Activated T-helper 2 cell treated with anti-CD3 and anti-CD28 coated beads, Interferon-gamma antibody, Interleukin-2, Interleukin-4, amounts not matched to agents 10 μg/mL and 5 μg/mL and 100 μg/mL, durations not matched to agents 14 hours and 24 hours and 36 hours (primary cell): ENCODE measurements at regions not wholly inside any gene's neighbourhood (a gene's known extent, or its start where the extent isn't known, plus 50 kb on each side); places are given as distances from the start of the nearest gene placed in this dataset.

Experiments used
- DNase-seq: peaks from one replicate; pipeline ENCODE4 v3.0.0; 2021; ENCODE audit warnings: low spot score
- H3K27ac Mint-ChIP-seq: one replicate; pipeline ENCODE4 v1.8.0; 2021; ENCODE audit warnings: mixed read lengths
- H3K27me3 Mint-ChIP-seq: one replicate; pipeline ENCODE4 v1.8.0; 2021; ENCODE audit warnings: low read depth, mixed read lengths
- H3K36me3 Mint-ChIP-seq: one replicate; pipeline ENCODE4 v1.8.0; 2021; ENCODE audit warnings: low read depth, mixed read lengths
- H3K4me1 Mint-ChIP-seq: one replicate; pipeline ENCODE4 v1.8.0; 2021; ENCODE audit warnings: low read depth, mixed read lengths
- H3K4me3 Mint-ChIP-seq: one replicate; pipeline ENCODE4 v1.8.0; 2021; ENCODE audit warnings: low read depth, mild to moderate bottlenecking, moderate library complexity, mixed read lengths
- H3K9me3 Mint-ChIP-seq: one replicate; pipeline ENCODE4 v1.8.0; 2021; ENCODE audit warnings: mixed read lengths
- intact Hi-C: fragments of 100-400 bp; cut with micrococcal nuclease; formaldehyde crosslinking; loops from one replicate; pipeline ENCODE4 v1.15.1; 2023

GRCh38 chr3:194928831-194929577, 243.3 kb downstream of the FAM43A start:
- Mint-ChIP-seq H3K27ac (no peak overlapping the region), H3K9me3 (no peaks in the 10 kb centered on the region), H3K4me3 (no peak overlapping the region), H3K4me1 (no peaks in the 10 kb centered on the region), H3K36me3 (no peaks in the 10 kb centered on the region), H3K27me3 (peaks cover 16% of the 10 kb centered on the region)
- intact Hi-C loops, result no loop called here
- no peak for DNase-seq

DNA sequence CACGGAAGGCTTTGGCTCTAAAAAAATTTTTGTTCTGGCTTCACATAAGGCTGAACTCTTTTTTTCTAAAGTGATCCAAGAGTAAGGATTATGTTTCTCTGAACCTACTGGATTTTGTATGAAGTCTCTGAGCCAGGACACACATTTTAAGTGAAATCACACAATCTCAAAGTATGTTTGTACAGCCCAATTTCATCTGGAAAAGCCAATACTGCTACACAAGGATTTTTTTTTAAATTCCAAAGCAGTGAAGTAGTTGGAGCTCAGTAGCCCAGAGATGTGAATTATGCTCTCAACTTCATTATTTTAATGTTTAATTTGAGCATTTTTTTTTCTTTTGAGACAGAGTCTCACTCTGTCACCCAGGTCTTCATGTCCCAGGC, 243.9 kb downstream of the FAM43A start:
- intact Hi-C loops, result no loop called here
- Mint-ChIP-seq H3K4me3 (no peak overlapping the region), H3K27me3 (peaks cover 12% of the 10 kb centered on the region), H3K27ac (no peak overlapping the region), H3K36me3 (no peaks in the 10 kb centered on the region), H3K9me3 (no peaks in the 10 kb centered on the region), H3K4me1 (no peaks in the 10 kb centered on the region)
- DNase-seq, result no peak

GRCh38 chr3:194930377-194931204, 244.9 kb downstream of the FAM43A start:
- peaks cover 9% of the 10 kb centered on the region for H3K27me3 Mint-ChIP-seq
- H3K36me3 Mint-ChIP-seq, result no peaks in the 10 kb centered on the region
- H3K9me3 Mint-ChIP-seq, result no peaks in the 10 kb centered on the region
- H3K4me1 Mint-ChIP-seq, result no peaks in the 10 kb centered on the region
- intact Hi-C loops, result no loop called here
- H3K4me3 Mint-ChIP-seq, result no peak overlapping the region
- no peak for DNase-seq
- no peak overlapping the region for H3K27ac Mint-ChIP-seq

GRCh38 chr3:194931347-194931746, 245.7 kb downstream of the FAM43A start:
- no peaks in the 10 kb centered on the region for H3K4me1 Mint-ChIP-seq
- DNase-seq, result no peak
- no peaks in the 10 kb centered on the region for H3K9me3 Mint-ChIP-seq
- intact Hi-C loops, result no loop called here
- H3K27ac Mint-ChIP-seq, result no peak overlapping the region
- no peak overlapping the region for H3K4me3 Mint-ChIP-seq
- no peaks in the 10 kb centered on the region for H3K36me3 Mint-ChIP-seq
- peaks cover 8% of the 10 kb centered on the region for H3K27me3 Mint-ChIP-seq

GRCh38 chr3:194931865-194932264, 246.2 kb downstream of the FAM43A start:
- no peaks in the 10 kb centered on the region for H3K4me1 Mint-ChIP-seq
- DNase-seq, result no peak
- H3K4me3 Mint-ChIP-seq, result no peak overlapping the region
- H3K27ac Mint-ChIP-seq, result no peak overlapping the region
- intact Hi-C loops, result no loop called here
- peaks cover 6% of the 10 kb centered on the region for H3K27me3 Mint-ChIP-seq
- no peaks in the 10 kb centered on the region for H3K36me3 Mint-ChIP-seq
- H3K9me3 Mint-ChIP-seq, result no peaks in the 10 kb centered on the region

GRCh38 chr3:194933465-194933864, 247.8 kb downstream of the FAM43A start:
- intact Hi-C loops, result no loop called here
- Mint-ChIP-seq H3K36me3 (no peaks in the 10 kb centered on the region), H3K27me3 (peaks cover 6% of the 10 kb centered on the region), H3K27ac (no peak overlapping the region), H3K4me3 (no peak overlapping the region), H3K9me3 (no peaks in the 10 kb centered on the region), H3K4me1 (no peaks in the 10 kb centered on the region)
- DNase-seq, result no peak

DNA sequence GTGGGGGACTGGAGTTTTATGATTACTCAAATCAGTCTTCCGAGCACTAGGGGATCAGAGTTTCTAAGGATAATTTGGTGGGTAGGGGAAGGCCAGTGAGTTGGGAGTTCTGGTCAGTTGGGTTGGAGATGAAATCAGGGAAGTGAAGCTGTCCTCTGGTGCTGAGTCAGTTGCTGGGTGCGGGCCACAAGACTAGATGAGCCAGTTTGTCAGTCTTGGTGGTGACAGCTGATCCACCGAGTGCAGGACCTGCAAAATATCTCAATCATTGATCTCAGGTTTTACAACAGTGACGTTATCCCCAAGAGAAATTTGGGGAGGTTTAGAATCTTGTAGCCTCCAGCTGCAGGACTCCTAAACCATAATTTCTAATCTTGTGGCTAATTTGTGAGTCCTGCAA, 249.4 kb downstream of the FAM43A start:
- Mint-ChIP-seq H3K27ac (no peak overlapping the region), H3K4me3 (no peak overlapping the region), H3K9me3 (no peaks in the 10 kb centered on the region), H3K36me3 (no peaks in the 10 kb centered on the region), H3K27me3 (peaks cover 6% of the 10 kb centered on the region), H3K4me1 (no peaks in the 10 kb centered on the region)
- DNase-seq, result no peak
- intact Hi-C loops, result no loop called here

GRCh38 chr3:194935632-194936470, 250.2 kb downstream of the FAM43A start:
- no peak overlapping the region for H3K4me3 Mint-ChIP-seq
- peaks cover 6% of the 10 kb centered on the region for H3K27me3 Mint-ChIP-seq
- no peak for DNase-seq
- H3K27ac Mint-ChIP-seq, result no peak overlapping the region
- no peaks in the 10 kb centered on the region for H3K36me3 Mint-ChIP-seq
- H3K9me3 Mint-ChIP-seq, result no peaks in the 10 kb centered on the region
- intact Hi-C loops, result no loop called here
- no peaks in the 10 kb centered on the region for H3K4me1 Mint-ChIP-seq

DNA sequence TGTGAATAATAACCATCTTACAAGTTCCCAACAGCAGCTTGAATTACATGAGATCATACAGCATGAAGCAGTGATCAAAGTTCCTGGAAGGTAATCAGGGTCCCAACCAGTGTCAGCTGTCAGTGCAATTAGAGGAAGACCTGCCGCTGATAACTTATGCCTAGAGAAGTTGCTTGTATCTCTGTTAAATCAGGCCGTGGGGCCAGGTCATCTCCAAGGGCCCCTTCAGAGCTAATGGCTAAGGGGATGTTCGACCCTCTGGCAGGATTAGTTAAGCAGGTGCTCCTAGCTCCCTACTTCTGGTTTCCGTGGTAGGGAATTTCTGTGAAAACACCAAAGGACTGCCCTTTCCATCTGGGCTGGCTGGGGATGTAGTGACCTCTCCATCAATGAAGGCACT, 251.0 kb downstream of the FAM43A start:
- no peak overlapping the region for H3K27ac Mint-ChIP-seq
- H3K4me1 Mint-ChIP-seq, result no peaks in the 10 kb centered on the region
- intact Hi-C loops, result no loop called here
- peaks cover 6% of the 10 kb centered on the region for H3K27me3 Mint-ChIP-seq
- no peaks in the 10 kb centered on the region for H3K36me3 Mint-ChIP-seq
- no peak for DNase-seq
- no peak overlapping the region for H3K4me3 Mint-ChIP-seq
- no peaks in the 10 kb centered on the region for H3K9me3 Mint-ChIP-seq

GRCh38 chr3:194937144-194937543, 251.5 kb downstream of the FAM43A start:
- H3K27me3 Mint-ChIP-seq, result peaks cover 3% of the 10 kb centered on the region
- no peak overlapping the region for H3K4me3 Mint-ChIP-seq
- no peak for DNase-seq
- no peaks in the 10 kb centered on the region for H3K4me1 Mint-ChIP-seq
- no peaks in the 10 kb centered on the region for H3K36me3 Mint-ChIP-seq
- intact Hi-C loops, result no loop called here
- no peak overlapping the region for H3K27ac Mint-ChIP-seq
- no peaks in the 10 kb centered on the region for H3K9me3 Mint-ChIP-seq

- peaks cover 3% of the 10 kb centered on the region for H3K27me3 Mint-ChIP-seq
- H3K4me1 Mint-ChIP-seq, result no peaks in the 10 kb centered on the region
- H3K9me3 Mint-ChIP-seq, result no peaks in the 10 kb centered on the region
Measured at GRCh38 chr3:194937882-194938321, 252.2 kb downstream of the FAM43A start.

DNA sequence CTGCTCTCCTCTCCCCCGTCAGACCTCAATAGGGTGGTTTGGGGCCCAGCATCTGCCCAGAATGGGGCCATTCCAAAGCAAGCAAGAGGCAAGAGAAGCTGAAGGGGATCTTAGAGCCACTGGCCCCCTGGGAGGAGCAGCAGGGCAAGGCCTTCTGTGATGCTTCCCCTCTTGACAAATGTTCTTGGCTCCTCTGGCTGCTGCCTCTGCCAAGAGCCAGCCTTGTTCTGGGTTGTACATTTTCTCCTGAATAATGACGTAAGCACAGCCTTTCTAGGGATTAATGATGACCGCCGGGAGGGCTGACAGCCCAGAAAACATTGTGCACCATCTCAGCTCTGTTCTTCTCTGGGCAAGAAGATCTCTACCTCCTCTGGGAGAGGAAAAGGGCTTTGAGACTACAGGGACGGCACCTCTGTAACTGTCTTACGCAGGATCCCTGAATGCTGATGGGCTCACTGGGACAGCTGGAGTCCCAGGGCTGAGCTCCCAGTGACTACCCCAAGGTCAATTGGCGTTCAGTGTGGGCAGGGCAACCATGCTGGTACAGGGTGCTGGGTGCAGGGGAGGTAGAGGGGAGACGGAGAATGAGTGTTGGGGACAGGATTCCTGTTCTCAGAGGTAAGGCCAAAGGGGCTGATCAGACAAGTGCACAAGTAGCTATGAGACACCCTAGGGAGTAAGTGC, 253.3 kb downstream of the FAM43A start:
- Mint-ChIP-seq H3K9me3 (no peaks in the 10 kb centered on the region), H3K27me3 (no peaks in the 10 kb centered on the region), H3K27ac (no peak overlapping the region), H3K36me3 (no peaks in the 10 kb centered on the region), H3K4me1 (no peaks in the 10 kb centered on the region), H3K4me3 (no peak overlapping the region)
- intact Hi-C loops, result no loop called here
- no peak for DNase-seq

More at GRCh38 chr3:194937882-194938321, 252.2 kb downstream of the FAM43A start:
- H3K4me3 Mint-ChIP-seq, result no peak overlapping the region
- no peak overlapping the region for H3K27ac Mint-ChIP-seq
- DNase-seq, result no peak
- H3K36me3 Mint-ChIP-seq, result no peaks in the 10 kb centered on the region
- intact Hi-C loops, result no loop called here
